Chondrocyte (in vitro differentiated cells): ENCODE measurements at regions not wholly inside any gene's neighbourhood (a gene's known extent, or its start where the extent isn't known, plus 50 kb on each side); places are given as distances from the start of the nearest gene placed in this dataset.

Source experiments
- DNase-seq: peaks from one replicate; pipeline ENCODE4 v3.0.0; 2021; ENCODE audit warnings: mixed read lengths, low spot score
- H3K27ac Mint-ChIP-seq: one replicate; pipeline ENCODE4 v1.8.0; 2021; ENCODE audit warnings: mild to moderate bottlenecking, moderate library complexity, mixed read lengths; ENCODE audit not compliant: unreplicated experiment
- H3K27me3 Mint-ChIP-seq: 2 replicates; pipeline ENCODE4 v1.8.0; 2021; ENCODE audit warnings: low read depth, mixed read lengths
- H3K36me3 Mint-ChIP-seq: 2 replicates; pipeline ENCODE4 v1.8.0; 2021; ENCODE audit warnings: low read depth, mixed read lengths
- H3K4me1 Mint-ChIP-seq: 2 replicates; pipeline ENCODE4 v1.8.0; 2021; ENCODE audit warnings: low read depth, mild to moderate bottlenecking, mixed read lengths
- H3K4me3 Mint-ChIP-seq: one replicate; pipeline ENCODE4 v1.8.0; 2021; ENCODE audit warnings: mild to moderate bottlenecking, moderate library complexity, mixed read lengths; ENCODE audit not compliant: unreplicated experiment
- H3K9me3 Mint-ChIP-seq: 2 replicates; pipeline ENCODE4 v1.8.0; 2021; ENCODE audit warnings: low read depth, mixed read lengths
- CTCF ChIP-seq: fragments of 200-600 bp; sonication (generic); IDR thresholded peaks from 2 replicates; pipeline ENCODE4 v1.5.0; 2021; ENCODE audit warnings: antibody characterized with exemption, mild to moderate bottlenecking, moderate library complexity

- H3K4me1 Mint-ChIP-seq = peaks cover 26% of the 10 kb centered on the region
- no peak overlapping the region for H3K4me3 Mint-ChIP-seq
- H3K27me3 Mint-ChIP-seq = peaks cover 3% of the 10 kb centered on the region
- H3K36me3 Mint-ChIP-seq = no peaks in the 10 kb centered on the region
- no peaks in the 10 kb centered on the region for H3K9me3 Mint-ChIP-seq
- H3K27ac Mint-ChIP-seq = no peak overlapping the region
- TF ChIP-seq CTCF = no peak
- no peak for DNase-seq
These were observed 128.6 kb upstream of the ADPGK start for GRCh38 chr15:72912121-72912520.

DNA sequence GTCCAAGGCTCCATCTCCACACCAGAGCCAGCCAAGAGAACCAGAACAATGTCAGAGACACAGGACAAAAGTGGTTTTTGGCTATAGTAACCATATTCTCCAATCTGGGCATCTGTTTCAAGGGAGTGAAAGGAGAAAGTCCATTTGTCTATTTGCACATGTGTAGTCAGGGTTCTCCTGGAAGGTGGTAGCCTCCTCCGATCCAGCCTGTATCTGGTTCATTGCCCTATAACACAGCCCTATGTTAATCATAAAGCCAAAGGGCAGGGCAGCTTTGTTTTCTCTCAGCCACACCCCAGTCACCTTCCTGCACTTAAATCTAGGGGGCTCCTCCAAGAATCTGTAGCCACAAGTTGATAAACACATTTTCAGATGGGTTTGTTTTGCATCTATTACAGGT lies 128.1 kb upstream of the ADPGK start:
- no peak for DNase-seq
- Mint-ChIP-seq H3K4me1 (peaks cover 21% of the 10 kb centered on the region), H3K36me3 (no peaks in the 10 kb centered on the region), H3K9me3 (no peaks in the 10 kb centered on the region), H3K27ac (no peak overlapping the region), H3K27me3 (peaks cover 3% of the 10 kb centered on the region), H3K4me3 (no peak overlapping the region)
- no peak for TF ChIP-seq CTCF

DNA sequence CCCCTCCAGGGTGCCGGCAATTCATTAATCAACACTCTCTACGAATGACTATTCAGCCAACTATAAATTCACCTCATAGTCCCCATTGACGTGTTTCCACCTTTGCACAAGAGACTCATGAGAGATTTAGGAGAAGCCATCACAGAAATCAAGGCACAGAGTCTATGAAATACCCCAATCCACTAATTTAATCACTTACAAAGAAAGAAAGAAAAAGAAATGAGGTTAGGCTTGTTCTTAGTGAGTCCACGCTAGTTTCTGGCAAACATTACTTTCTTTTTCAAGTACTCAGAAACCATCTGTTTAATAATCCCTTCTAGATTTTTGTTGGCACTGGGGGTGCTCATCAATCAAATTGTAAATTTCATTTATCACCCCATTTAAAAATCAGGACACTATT lies 125.2 kb upstream of the ADPGK start:
- Mint-ChIP-seq H3K36me3 (no peaks in the 10 kb centered on the region), H3K27ac (no peak overlapping the region)

GRCh38 chr15:72907733-72908132 lies 124.2 kb upstream of the ADPGK start:
- no peak for TF ChIP-seq CTCF
- H3K27ac Mint-ChIP-seq = no peak overlapping the region
- H3K4me3 Mint-ChIP-seq = no peak overlapping the region
- no peaks in the 10 kb centered on the region for H3K9me3 Mint-ChIP-seq
- H3K4me1 Mint-ChIP-seq = peaks cover 19% of the 10 kb centered on the region
- H3K27me3 Mint-ChIP-seq = peaks cover 3% of the 10 kb centered on the region
- no peak for DNase-seq
- H3K36me3 Mint-ChIP-seq = no peaks in the 10 kb centered on the region

More for the DNA sequence above, 125.2 kb upstream of the ADPGK start:
- no peaks in the 10 kb centered on the region for H3K9me3 Mint-ChIP-seq
- no peak overlapping the region for H3K4me3 Mint-ChIP-seq
- TF ChIP-seq CTCF = no peak
- peaks cover 3% of the 10 kb centered on the region for H3K27me3 Mint-ChIP-seq
- no peak for DNase-seq
- H3K4me1 Mint-ChIP-seq = peaks cover 13% of the 10 kb centered on the region

GRCh38 chr15:72902919-72903260 lies 119.3 kb upstream of the ADPGK start:
- Mint-ChIP-seq H3K4me3 (no peak overlapping the region), H3K27ac (no peak overlapping the region), H3K27me3 (peaks cover 3% of the 10 kb centered on the region), H3K9me3 (peaks cover 8% of the 10 kb centered on the region), H3K36me3 (no peaks in the 10 kb centered on the region), H3K4me1 (peaks cover 54% of the 10 kb centered on the region)
- TF ChIP-seq CTCF = no peak
- DNase-seq = no peak
